H4 (cell line): ENCODE measurements at regions not wholly inside any gene's neighbourhood (a gene's known extent, or its start where the extent isn't known, plus 50 kb on each side); places are given as distances from the start of the nearest gene placed in this dataset.

Experiments
- DNase-seq: peaks from one replicate; pipeline ENCODE4 v3.0.0-alpha.2; 2015; ENCODE audit warnings: low spot score

GRCh38 chr2:180473456-180473855 is 466.4 kb upstream of the CWC22 start:
- no peak for DNase-seq

DNA sequence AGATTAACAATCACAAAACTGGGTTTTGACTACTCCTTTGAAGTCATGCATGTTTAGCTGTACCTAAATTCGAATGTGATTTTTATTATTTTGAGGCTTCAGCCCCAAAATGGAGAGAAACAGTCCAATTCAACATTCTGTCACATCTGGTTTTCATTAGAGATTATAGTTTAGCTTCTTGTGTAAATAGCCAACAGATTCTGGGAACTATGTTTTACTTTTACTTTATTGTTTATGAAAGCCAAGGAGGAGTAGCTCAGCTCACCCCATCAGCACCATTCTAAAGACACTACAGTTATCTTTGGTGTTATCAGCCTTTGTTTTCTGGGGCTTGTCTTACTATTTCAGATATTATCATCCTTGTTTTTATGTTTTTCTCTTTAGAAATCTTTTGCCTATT is 465.0 kb upstream of the CWC22 start:
- peak; percentile 15 for DNase-seq

GRCh38 chr2:180463608-180464007 is 456.5 kb upstream of the CWC22 start:
- DNase-seq = no peak

DNA sequence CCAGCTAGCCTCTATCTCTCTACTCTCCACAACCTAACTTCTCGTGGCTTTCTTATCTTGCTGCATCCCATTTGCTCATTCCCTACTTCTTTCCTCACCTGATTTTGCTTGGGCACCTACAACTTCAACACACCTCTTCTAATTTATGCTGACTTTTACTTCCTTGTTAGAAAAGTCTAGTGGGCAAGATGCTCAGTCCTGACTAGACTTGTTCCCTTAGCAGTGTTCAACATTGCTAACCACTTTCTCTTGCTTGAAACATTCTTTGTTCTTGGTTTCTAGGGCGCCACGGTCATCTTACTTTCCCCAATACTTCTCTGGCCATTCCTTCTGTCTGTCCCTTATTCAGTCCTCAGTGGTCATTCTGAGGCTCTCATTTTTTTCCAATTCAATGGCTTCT is 454.7 kb upstream of the CWC22 start:
- DNase-seq = no peak

DNA sequence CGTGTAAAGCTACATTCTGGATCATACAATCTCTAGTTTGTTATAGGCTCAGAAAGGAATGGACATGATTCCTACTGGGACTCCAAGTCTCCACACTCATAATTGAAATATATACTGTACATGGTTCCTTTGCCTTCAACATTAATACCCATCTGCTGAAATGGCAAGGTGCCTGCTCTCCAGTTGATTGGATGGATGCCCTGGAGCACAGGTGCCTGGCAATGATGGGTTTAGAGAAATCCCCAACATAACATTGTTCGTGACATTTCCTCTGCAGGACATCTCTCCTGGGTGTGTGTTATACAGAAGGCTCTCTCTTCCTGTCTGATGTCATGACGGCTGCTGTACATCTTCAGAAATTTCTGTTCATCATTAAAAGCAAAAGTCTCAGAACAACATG is 449.7 kb upstream of the CWC22 start:
- no peak for DNase-seq

GRCh38 chr2:180450841-180451240 is 443.7 kb upstream of the CWC22 start:
- DNase-seq = no peak

DNA sequence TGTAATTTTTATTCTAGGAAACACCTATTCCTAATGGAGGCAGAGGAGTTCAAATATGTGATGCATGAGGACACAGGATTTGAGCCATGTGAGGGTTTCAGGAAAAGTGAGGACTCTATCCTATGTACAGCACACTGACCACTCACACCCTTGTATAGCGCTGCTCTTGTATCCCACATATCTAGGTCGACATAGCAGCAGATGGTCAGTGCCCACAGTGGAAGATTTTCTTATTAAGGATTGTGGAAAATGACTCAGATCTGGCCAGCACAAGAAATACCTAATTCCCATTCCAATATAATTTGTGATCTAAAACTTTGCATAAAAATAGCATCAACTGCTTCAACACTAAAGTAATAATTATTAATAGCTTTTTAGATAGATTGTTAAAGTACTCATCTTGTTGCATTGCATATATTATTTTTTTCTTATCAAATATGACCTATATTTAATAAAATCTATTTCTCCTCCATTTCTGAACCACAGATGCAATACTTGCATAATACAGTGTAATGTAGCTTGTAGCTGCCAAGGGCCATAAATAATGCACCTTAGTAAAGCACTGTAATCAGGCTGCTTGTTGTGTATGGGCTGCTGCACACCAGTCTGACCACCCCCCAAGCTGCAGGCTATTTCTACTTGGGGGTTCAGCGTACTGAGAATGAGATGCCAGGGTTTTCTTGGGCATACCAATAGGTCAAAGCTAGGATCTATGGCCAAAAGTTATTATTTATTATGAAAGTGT is 442.2 kb upstream of the CWC22 start:
- DNase-seq = no peak

- DNase-seq = no peak
These were observed 439.4 kb upstream of the CWC22 start for GRCh38 chr2:180446492-180446891.

DNA sequence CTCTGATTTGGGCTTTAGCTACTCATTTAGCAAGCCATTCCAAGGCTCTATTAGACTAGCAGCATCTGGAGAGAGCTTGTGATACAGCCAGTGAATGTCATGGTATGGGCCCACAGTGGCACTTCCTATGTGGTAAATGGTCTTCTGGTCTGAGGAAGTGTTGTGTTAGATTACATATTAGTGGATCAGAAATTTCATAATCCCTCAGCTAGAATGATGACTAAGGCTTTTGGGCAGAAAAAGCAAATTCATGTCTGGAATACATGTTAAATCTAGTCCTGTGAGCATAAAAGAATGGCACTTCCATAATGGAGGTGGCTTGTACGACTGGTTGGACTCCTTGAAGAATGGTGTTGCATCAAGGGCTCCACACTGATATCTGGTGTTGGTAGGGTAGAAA is 436.8 kb upstream of the CWC22 start:
- no peak for DNase-seq

DNA sequence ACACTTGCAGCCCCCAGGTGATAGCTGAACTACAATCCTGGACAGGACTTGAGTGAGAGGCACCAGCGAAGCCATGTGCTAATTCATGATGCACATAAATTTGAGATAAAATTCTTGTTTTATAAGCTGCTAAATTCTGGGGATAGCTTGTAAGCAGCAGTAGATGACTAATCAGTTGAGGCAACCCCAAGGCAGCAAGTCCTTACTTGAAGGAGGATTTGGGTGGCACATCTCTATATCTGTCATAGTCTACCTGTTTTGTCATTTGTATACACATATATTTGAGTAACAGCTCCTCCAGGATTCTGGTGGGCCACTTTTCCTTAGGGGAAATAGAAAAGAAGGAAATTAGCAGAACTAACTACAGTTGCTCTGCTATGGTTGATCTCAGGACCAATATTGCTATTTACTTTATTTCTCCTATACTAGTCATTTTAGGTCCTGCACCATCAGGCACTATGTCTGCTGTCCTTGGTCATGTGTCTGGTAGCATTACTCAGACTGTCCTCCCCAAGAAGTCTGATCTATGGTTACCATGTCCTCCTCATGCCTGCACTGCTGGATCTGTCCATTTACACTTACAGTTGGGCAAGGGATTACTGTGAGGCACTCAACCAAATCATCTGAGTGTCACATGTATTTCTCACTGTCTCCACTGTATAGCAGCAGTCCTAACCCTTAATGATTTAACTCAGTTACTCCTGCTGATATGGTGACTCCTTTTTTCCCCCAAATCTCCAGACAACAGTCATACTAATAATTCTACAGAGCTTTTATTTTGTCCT is 436.0 kb upstream of the CWC22 start:
- no peak for DNase-seq

DNA sequence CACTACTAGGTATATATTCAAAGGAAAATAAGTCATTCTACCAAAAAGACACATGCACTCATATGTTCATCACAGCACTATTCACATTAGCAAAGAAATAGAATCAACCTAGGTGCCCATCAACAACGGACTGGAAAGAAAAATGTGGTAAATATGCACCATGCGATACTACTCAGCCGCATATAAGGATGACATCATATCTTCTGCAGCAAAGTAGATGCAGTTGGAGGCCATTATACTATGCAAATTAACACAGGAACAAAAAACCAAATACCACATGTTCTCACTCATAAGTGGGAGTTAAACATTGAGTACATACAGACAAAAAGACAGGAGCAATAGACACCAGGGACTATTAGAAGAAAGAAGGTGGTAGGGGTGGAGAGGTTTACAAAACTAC is 412.1 kb upstream of the CWC22 start:
- no peak for DNase-seq

GRCh38 chr2:180416627-180417026 is 409.5 kb upstream of the CWC22 start:
- no peak for DNase-seq

DNA sequence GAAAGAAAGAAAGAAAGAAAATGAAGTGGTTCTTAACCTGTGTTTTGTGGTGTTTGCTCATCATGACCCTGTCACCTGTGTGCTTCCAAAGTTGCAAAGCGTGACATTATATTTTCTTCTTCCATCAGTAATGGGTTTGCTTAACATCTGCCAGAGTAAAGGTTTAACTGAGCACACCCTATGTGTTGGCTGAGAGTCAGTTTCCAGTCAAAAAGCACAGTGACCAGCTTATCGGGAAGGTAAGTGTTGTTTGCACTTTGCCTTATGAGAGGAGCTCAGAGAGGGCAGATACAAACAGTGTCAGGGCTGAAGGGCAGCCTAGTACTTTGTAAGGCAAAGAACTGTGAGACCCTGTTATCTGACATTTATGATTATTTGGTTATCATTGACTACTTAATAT is 406.2 kb upstream of the CWC22 start:
- no peak for DNase-seq

- no peak for DNase-seq
These were observed 405.1 kb upstream of the CWC22 start for GRCh38 chr2:180412219-180412618.

- DNase-seq = no peak
These were observed 404.6 kb upstream of the CWC22 start for GRCh38 chr2:180411661-180412060.

- no peak for DNase-seq
These were observed 399.6 kb upstream of the CWC22 start for GRCh38 chr2:180406687-180407086.

DNA sequence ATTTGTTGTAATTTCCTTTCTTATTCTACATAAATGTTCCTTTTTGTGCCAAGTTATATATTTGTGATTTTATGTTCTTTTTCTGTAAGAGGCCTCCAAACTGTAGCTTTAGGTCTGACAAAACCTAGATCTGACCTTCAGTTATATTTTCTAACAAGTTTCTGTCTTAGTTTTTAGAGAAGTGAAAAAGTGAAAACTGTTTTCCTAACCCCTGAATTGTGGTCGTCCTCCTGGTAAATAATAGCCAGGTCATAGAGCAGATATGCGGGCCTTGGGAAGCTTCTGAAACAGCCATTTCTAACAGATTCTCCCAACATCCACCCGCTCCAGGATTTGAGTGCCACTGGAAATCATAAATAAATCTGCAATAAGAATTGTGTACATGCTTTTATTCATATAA is 398.4 kb upstream of the CWC22 start:
- no peak for DNase-seq

DNA sequence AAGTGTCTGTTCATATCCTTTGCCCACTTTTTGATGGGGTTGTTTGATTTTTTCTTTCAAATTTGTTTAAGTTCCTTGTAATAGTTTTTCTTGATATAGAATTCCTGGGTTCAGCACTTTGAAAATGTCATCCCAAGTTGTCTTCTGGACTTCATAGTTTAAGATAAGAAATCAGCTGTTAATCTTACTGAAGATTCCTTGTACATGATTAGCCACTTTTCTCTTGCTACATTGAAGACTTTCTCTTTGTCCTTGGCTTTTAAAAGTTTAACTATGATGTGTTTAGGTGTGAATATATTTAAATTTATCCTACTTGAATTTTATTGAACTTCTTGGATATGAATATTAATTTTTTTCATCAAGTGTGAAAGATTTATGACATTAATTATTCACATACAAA is 387.2 kb upstream of the CWC22 start:
- no peak for DNase-seq

DNA sequence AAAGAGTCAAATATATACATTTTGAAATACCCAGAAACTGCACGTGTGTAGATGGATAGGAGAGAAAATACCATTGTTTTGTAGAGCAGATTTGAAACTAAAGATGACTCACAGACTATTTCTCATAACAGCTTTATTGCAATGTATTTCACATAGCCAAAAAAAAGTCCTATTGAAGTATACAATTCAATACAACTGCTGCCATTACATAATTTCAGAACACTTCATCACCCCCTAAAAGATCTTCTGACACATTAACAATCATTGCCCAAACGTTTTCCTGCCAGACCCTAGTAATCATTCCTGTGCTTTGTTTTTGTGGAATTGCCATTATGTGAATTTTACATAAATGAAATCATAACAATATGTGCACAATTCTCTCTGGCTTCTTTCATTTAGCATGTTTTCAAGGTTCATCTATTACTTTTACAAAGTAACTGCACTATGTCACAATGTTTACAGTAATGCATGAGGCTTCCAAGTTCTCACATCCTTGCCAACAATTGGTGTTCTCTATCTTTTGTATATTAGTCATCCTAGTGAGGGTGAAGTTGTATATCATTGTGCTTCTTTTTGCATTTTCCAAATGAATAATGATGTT is 378.6 kb upstream of the CWC22 start:
- DNase-seq = peak; percentile 72

- no peak for DNase-seq
These were observed 369.0 kb upstream of the CWC22 start for GRCh38 chr2:180376066-180376465.

DNA sequence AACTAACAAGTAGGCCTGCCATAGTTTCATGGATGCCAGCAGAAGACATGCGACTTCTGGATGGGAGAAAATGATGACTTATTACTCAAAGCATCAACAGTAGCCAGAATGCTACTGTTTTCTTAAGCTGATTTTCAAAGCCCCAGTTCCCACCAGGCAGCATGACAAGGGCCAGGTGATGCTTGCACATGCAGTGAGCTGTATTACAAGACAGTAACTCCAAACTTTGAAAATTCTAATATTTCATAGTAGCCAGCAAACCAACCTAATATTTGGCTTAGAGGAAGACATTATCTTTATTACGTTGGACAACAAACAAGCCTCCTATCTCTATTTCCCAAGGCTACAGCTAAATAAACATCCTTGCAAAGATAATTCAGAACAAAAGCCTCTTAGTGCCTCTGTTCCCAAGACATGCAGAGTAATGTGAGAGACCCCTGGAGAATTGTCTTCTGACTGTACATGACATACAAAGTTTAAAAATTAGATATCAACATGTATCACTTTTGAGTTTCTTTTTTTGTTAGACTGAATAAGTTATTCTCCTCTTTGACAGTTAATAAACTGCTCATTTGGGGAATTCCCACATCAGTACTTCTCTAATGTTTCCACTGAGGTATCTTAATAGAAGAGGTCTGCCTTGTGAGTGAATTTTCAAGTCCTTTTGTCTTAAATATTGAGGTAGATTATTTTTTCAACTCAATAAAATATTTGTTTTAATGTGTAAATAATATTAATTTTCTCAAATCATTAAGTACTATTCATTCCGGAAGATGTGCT is 367.6 kb upstream of the CWC22 start:
- DNase-seq = no peak

- no peak for DNase-seq
These were observed 363.6 kb upstream of the CWC22 start for GRCh38 chr2:180370511-180371205.
